NCI-H1930 (cell line): ENCODE measurements at regions not wholly inside any gene's neighbourhood (a gene's known extent, or its start where the extent isn't known, plus 50 kb on each side); places are given as distances from the start of the nearest gene placed in this dataset.
"Not testable (repeated sequence)": the region's sequence is repeated elsewhere in the genome, so short reads cannot be mapped to it uniquely, and the experiment has no call there.

Experiments used
- DNase-seq, 2 experiments: peaks; one replicate each; lab custom pipeline; 2025; lab: John Stamatoyannopoulos, UW

- DNase-seq, result no peak
These were observed 481.1 kb upstream of the RORB start for GRCh38 chr9:74016004-74016403.

- no peak for DNase-seq
These were observed 471.7 kb upstream of the RORB start for GRCh38 chr9:74025402-74025925.

GRCh38 chr9:74032421-74032820 is 464.7 kb upstream of the RORB start:
- no peak for DNase-seq

GRCh38 chr9:74035786-74036185 is 461.3 kb upstream of the RORB start:
- no peak for DNase-seq

GRCh38 chr9:74036549-74037231 is 460.4 kb upstream of the RORB start:
- peak in 1 of 2 experiments; percentile 10 for DNase-seq

GRCh38 chr9:74037274-74037673 is 459.9 kb upstream of the RORB start:
- DNase-seq, result no peak

GRCh38 chr9:74041588-74041987 is 455.5 kb upstream of the RORB start:
- DNase-seq, result no peak

GRCh38 chr9:74044844-74045243 is 452.3 kb upstream of the RORB start:
- DNase-seq, result no peak

- no peak for DNase-seq
These were observed 441.1 kb upstream of the RORB start for GRCh38 chr9:74056023-74056422.

- DNase-seq, result not testable (repeated sequence)
These were observed 440.1 kb upstream of the RORB start for GRCh38 chr9:74057051-74057450.

GRCh38 chr9:74064702-74065101 is 432.4 kb upstream of the RORB start:
- no peak for DNase-seq

- no peak for DNase-seq
These were observed 431.0 kb upstream of the RORB start for GRCh38 chr9:74066128-74066527.

GRCh38 chr9:74066605-74067004 is 430.5 kb upstream of the RORB start:
- no peak for DNase-seq

GRCh38 chr9:74071502-74071901 is 425.6 kb upstream of the RORB start:
- DNase-seq, result no peak

GRCh38 chr9:74073897-74074296 is 423.2 kb upstream of the RORB start:
- no peak for DNase-seq

- DNase-seq, result no peak
These were observed 418.5 kb upstream of the RORB start for GRCh38 chr9:74078647-74079046.

- not testable (repeated sequence) for DNase-seq
These were observed 416.5 kb upstream of the RORB start for GRCh38 chr9:74080652-74081051.

- no peak for DNase-seq
These were observed 413.3 kb upstream of the RORB start for GRCh38 chr9:74083681-74084433.

GRCh38 chr9:74085384-74086037 is 411.6 kb upstream of the RORB start:
- not testable (repeated sequence) for DNase-seq

GRCh38 chr9:74090921-74091320 is 406.2 kb upstream of the RORB start:
- DNase-seq, result not testable (repeated sequence)

GRCh38 chr9:74092491-74092834 is 404.7 kb upstream of the RORB start:
- DNase-seq, result no peak

GRCh38 chr9:74094037-74094436 is 403.1 kb upstream of the RORB start:
- DNase-seq, result not testable (repeated sequence)

- no peak for DNase-seq
These were observed 402.4 kb upstream of the RORB start for GRCh38 chr9:74094766-74095165.
